SKM-1 treated with dmso at 0.1 percent for 144 hours (cell line): ENCODE measurements at regions not wholly inside any gene's neighbourhood (a gene's known extent, or its start where the extent isn't known, plus 50 kb on each side); places are given as distances from the start of the nearest gene placed in this dataset.

Experiments
- DNase-seq: peaks from one replicate; lab custom pipeline; 2025; ENCODE audit not compliant: unreplicated experiment; lab: John Stamatoyannopoulos, UW

- no peak for DNase-seq
Measured at GRCh38 chr20:60497298-60498035, 539.2 kb downstream of the CDH26 start.

GRCh38 chr20:60500038-60500701 is 541.9 kb downstream of the CDH26 start:
- no peak for DNase-seq

GRCh38 chr20:60501048-60501447 is 542.8 kb downstream of the CDH26 start:
- no peak for DNase-seq

GRCh38 chr20:60502881-60503280 is 544.7 kb downstream of the CDH26 start:
- DNase-seq = no peak

GRCh38 chr20:60505423-60505822 is 547.2 kb downstream of the CDH26 start:
- DNase-seq = no peak

GRCh38 chr20:60506061-60506460 is 547.8 kb downstream of the CDH26 start:
- no peak for DNase-seq

GRCh38 chr20:60507087-60507694 is 549.0 kb downstream of the CDH26 start:
- no peak for DNase-seq

GRCh38 chr20:60509407-60509806 is 551.2 kb downstream of the CDH26 start:
- DNase-seq = no peak

GRCh38 chr20:60510356-60510755 is 552.1 kb downstream of the CDH26 start:
- DNase-seq = no peak

- no peak for DNase-seq
Measured at GRCh38 chr20:60512443-60512842, 554.2 kb downstream of the CDH26 start.

GRCh38 chr20:60513141-60513540 is 554.9 kb downstream of the CDH26 start:
- DNase-seq = no peak

- no peak for DNase-seq
Measured at GRCh38 chr20:60516442-60516841, 558.2 kb downstream of the CDH26 start.

- no peak for DNase-seq
Measured at GRCh38 chr20:60518022-60518421, 559.8 kb downstream of the CDH26 start.

GRCh38 chr20:60525397-60525796 is 567.2 kb downstream of the CDH26 start:
- no peak for DNase-seq

GRCh38 chr20:60527656-60528055 is 569.4 kb downstream of the CDH26 start:
- DNase-seq = no peak

- DNase-seq = no peak
Measured at GRCh38 chr20:60528141-60528540, 569.9 kb downstream of the CDH26 start.

GRCh38 chr20:60529149-60529548 is 570.9 kb downstream of the CDH26 start:
- DNase-seq = no peak

GRCh38 chr20:60535211-60535610 is 577.0 kb downstream of the CDH26 start:
- no peak for DNase-seq

- DNase-seq = no peak
Measured at GRCh38 chr20:60540591-60540990, 582.4 kb downstream of the CDH26 start.

- no peak for DNase-seq
Measured at GRCh38 chr20:60541991-60542390, 583.8 kb downstream of the CDH26 start.

- DNase-seq = no peak
Measured at GRCh38 chr20:60543598-60543997, 585.4 kb downstream of the CDH26 start.

- DNase-seq = no peak
Measured at GRCh38 chr20:60553095-60553494, 594.9 kb downstream of the CDH26 start.
